Osteoblast (primary cell): ENCODE measurements at regions not wholly inside any gene's neighbourhood (a gene's known extent, or its start where the extent isn't known, plus 50 kb on each side); places are given as distances from the start of the nearest gene placed in this dataset.
A peak's percentile ranks its signal among the peaks of the same experiment; 100 is the strongest.

Experiments used
- DNase-seq: peaks from one replicate; pipeline ENCODE4 v3.0.0; 2011; ENCODE audit warnings: low spot score, mixed read lengths; ENCODE audit not compliant: insufficient read length; ENCODE audit errors: missing footprints
- H2AFZ ChIP-seq: 2 replicates; pipeline ENCODE4 v1.6.0; 2011; ENCODE audit warnings: mild to moderate bottlenecking, low read length
- H3K27ac ChIP-seq: 2 replicates; pipeline ENCODE4 v1.5.1; 2011; ENCODE audit warnings: mild to moderate bottlenecking, low read depth, low read length, moderate library complexity
- H3K27me3 ChIP-seq: 2 replicates; pipeline ENCODE4 v1.6.0; 2012; ENCODE audit warnings: mild to moderate bottlenecking, control low read depth, inconsistent platforms, low read length, moderate library complexity; ENCODE audit not compliant: insufficient read depth
- H3K36me3 ChIP-seq: 2 replicates; pipeline ENCODE4 v1.5.1; 2011; ENCODE audit warnings: mild to moderate bottlenecking, low read length, control low read depth, moderate library complexity; ENCODE audit not compliant: insufficient read depth
- H3K4me1 ChIP-seq: 2 replicates; pipeline ENCODE4 v1.5.1; 2011; ENCODE audit warnings: mild to moderate bottlenecking, low read length, control low read depth, moderate library complexity; ENCODE audit not compliant: insufficient read depth
- H3K4me2 ChIP-seq: 2 replicates; pipeline ENCODE4 v1.6.0; 2011; ENCODE audit warnings: mild to moderate bottlenecking, low read length; ENCODE audit not compliant: insufficient read depth
- H3K4me3 ChIP-seq: fragments of 200-600 bp; sonication (generic); 3 replicates; pipeline ENCODE4 v1.5.1; 2012; ENCODE audit warnings: mild to moderate bottlenecking, low read length, inconsistent platforms; ENCODE audit not compliant: insufficient read depth
- H3K79me2 ChIP-seq: 2 replicates; pipeline ENCODE4 v1.6.0; 2012; ENCODE audit warnings: mild to moderate bottlenecking, low read length, control low read depth, inconsistent platforms; ENCODE audit not compliant: insufficient read depth
- H3K9me3 ChIP-seq: 2 replicates; pipeline ENCODE4 v1.5.1; 2011; ENCODE audit warnings: low read depth, low read length, control low read depth
- H4K20me1 ChIP-seq: 2 replicates; pipeline ENCODE4 v1.6.0; 2012; ENCODE audit warnings: mild to moderate bottlenecking, low read length, control low read depth; ENCODE audit not compliant: insufficient read depth
- TF ChIP-seq, protein P1 (sequence below): IDR thresholded peaks from 2 replicates; pipeline ENCODE4 v1.5.1; 2011; ENCODE audit warnings: mild to moderate bottlenecking, low read depth, low read length, moderate library complexity; ENCODE audit errors: extremely low read depth

DNA sequence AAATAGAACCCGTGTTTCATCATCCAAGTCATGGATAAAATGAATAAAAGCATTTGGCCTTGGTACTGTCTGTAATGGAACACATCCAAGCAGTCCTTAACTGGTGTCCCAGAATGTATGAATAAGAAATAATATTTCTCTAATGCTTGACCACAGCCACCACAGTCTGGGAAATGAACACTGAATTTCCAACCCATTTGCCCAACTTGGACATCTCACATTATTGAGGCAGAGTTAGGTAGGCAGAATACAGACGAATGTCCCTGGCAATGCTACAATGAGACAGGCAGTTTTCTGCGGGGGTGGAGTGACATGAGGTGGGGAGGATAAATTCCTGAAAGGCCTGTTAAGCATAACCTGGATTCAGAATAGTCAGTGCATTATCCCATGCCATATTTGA lies 245.7 kb downstream of the ZIC1 start:
- H3K4me1 ChIP-seq: peaks cover 44% of the 10 kb centered on the region
- DNase-seq: no peak
- H3K4me3 ChIP-seq: no peak overlapping the region
- H3K36me3 ChIP-seq: no peaks in the 10 kb centered on the region
- H3K27me3 ChIP-seq: no peaks in the 10 kb centered on the region
- TF ChIP-seq, protein P1, sequence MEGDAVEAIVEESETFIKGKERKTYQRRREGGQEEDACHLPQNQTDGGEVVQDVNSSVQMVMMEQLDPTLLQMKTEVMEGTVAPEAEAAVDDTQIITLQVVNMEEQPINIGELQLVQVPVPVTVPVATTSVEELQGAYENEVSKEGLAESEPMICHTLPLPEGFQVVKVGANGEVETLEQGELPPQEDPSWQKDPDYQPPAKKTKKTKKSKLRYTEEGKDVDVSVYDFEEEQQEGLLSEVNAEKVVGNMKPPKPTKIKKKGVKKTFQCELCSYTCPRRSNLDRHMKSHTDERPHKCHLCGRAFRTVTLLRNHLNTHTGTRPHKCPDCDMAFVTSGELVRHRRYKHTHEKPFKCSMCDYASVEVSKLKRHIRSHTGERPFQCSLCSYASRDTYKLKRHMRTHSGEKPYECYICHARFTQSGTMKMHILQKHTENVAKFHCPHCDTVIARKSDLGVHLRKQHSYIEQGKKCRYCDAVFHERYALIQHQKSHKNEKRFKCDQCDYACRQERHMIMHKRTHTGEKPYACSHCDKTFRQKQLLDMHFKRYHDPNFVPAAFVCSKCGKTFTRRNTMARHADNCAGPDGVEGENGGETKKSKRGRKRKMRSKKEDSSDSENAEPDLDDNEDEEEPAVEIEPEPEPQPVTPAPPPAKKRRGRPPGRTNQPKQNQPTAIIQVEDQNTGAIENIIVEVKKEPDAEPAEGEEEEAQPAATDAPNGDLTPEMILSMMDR: no peak
- H3K4me2 ChIP-seq: peak overlapping the region; percentile 25
- H2AFZ ChIP-seq: no peak overlapping the region
- no peaks in the 10 kb centered on the region for H3K9me3 ChIP-seq
- H3K27ac ChIP-seq: peak overlapping the region; percentile 58
- H3K79me2 ChIP-seq: no peaks in the 10 kb centered on the region
- no peaks in the 10 kb centered on the region for H4K20me1 ChIP-seq

DNA sequence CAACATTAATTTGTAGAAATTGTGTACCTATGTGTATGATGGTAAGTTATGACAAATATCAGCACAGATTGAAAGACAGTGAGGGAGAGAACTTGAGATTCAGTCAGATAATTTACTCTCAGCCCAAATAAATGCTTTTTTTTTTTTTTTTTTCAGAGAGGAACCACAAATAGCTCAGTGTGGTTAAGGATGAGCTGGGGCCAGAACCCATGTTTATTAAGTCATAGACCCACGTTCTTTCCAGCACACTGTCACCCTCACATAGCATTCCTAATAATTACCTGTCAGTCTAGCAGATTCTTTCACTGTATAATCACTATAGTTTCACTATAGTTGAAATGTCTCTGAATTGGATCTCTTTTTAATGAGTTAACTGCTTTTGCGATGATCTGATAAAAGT lies 246.1 kb downstream of the ZIC1 start:
- H4K20me1 ChIP-seq: no peaks in the 10 kb centered on the region
- peaks cover 44% of the 10 kb centered on the region for H3K4me1 ChIP-seq
- no peak overlapping the region for H2AFZ ChIP-seq
- DNase-seq: no peak
- H3K4me2 ChIP-seq: peak overlapping the region; percentile 25
- no peaks in the 10 kb centered on the region for H3K36me3 ChIP-seq
- TF ChIP-seq, protein P1: no peak
- H3K4me3 ChIP-seq: no peak overlapping the region
- H3K27me3 ChIP-seq: no peaks in the 10 kb centered on the region
- H3K79me2 ChIP-seq: no peaks in the 10 kb centered on the region
- peak overlapping the region; percentile 58 for H3K27ac ChIP-seq
- no peaks in the 10 kb centered on the region for H3K9me3 ChIP-seq

DNA sequence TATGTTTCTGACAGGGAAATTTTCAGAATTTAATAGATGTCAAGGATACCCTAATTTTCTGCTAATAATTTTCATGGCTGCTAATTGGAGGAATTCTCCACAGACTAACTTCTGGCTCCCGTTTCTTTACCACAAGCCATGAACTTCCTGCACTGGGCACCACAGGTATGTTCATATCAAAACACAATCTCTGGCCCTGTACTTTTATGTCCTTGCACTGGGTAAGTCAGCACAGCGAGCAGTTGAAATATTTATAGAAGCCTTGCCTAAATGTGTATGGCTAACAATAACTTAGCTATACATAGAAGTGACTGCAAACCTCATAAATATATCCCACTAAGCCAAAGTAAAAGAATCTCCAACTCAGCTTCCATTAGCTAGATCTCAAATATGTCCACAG lies 246.9 kb downstream of the ZIC1 start:
- no peaks in the 10 kb centered on the region for H3K9me3 ChIP-seq
- no peaks in the 10 kb centered on the region for H3K36me3 ChIP-seq
- no peaks in the 10 kb centered on the region for H3K79me2 ChIP-seq
- no peak overlapping the region for H3K4me3 ChIP-seq
- no peaks in the 10 kb centered on the region for H3K27me3 ChIP-seq
- DNase-seq: no peak
- H4K20me1 ChIP-seq: no peaks in the 10 kb centered on the region
- H3K27ac ChIP-seq: no peak overlapping the region
- H3K4me1 ChIP-seq: peaks cover 40% of the 10 kb centered on the region
- H3K4me2 ChIP-seq: no peak overlapping the region
- no peak overlapping the region for H2AFZ ChIP-seq
- TF ChIP-seq, protein P1: no peak

DNA sequence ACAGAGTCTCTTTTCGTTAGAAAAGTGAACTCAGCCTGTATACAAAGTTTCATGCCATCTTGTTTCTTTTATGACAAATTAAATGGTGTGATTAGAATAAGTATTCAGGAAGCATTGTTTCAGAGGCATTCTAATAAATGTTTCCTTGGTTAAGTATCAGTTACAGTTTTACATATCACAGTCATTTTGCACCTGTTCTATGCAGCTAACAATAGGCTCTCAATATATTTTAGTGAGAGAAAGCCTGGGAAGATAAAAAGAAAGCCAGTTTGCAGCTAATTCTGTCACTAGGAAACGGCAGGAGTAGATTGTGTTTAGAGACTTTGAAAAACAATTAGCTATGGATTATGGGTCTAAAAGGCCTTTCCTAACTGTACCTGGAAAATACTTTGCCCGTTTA lies 252.8 kb downstream of the ZIC1 start:
- Histone ChIP-seq H3K4me2 (no peak overlapping the region), H2AFZ (peak overlapping the region; percentile 36), H3K27me3 (no peaks in the 10 kb centered on the region), H3K9me3 (no peaks in the 10 kb centered on the region), H4K20me1 (no peaks in the 10 kb centered on the region), H3K79me2 (no peaks in the 10 kb centered on the region), H3K36me3 (no peaks in the 10 kb centered on the region), H3K4me1 (no peaks in the 10 kb centered on the region), H3K27ac (no peak overlapping the region), H3K4me3 (no peak overlapping the region)
- no peak for DNase-seq
- TF ChIP-seq, protein P1: no peak
